ENCODE measurements at regions not wholly inside any gene's neighbourhood (a gene's known extent, or its start where the extent isn't known, plus 50 kb on each side); places are given as distances from the start of the nearest gene placed in this dataset.

- Histone ChIP-seq H3K4me1 (peaks cover 0 to 8% (median 0%) of the 10 kb centered on the region in 3 donors), H3K4me3 (no peak overlapping the region), H3K9me3 (no peaks in the 10 kb centered on the region), H3K27ac (no peak overlapping the region), H3K27me3 (no peaks in the 10 kb centered on the region), H3K36me3 (no peaks in the 10 kb centered on the region)
- no peak for TF ChIP-seq POLR2AphosphoS5 (IDR thresholded peaks at IDR 0.05)
- no peak for TF ChIP-seq EP300 (IDR thresholded peaks at IDR 0.05)
- no peak for TF ChIP-seq POLR2A (IDR thresholded peaks at IDR 0.05)
- no peak for ATAC-seq
- 64 to 80% methylated on average over 3 of the region's 3 CpGs for WGBS, 2 donors (ENCODE audit: low coverage in 1 of 2)
These were observed 339.5 kb upstream of the CADM1 start for GRCh38 chr11:115843685-115844084.

- 30% methylated on average over 1 of the region's 1 CpG; no CpG with 5 or more reads in 1 of the 2 donors for WGBS, 2 donors (ENCODE audit: low coverage in 1 of 2)
- Histone ChIP-seq H3K4me1 (peaks cover 0 to 2% (median 0%) of the 10 kb centered on the region in 3 donors), H3K36me3 (no peaks in the 10 kb centered on the region), H3K27me3 (no peaks in the 10 kb centered on the region), H3K9me3 (no peaks in the 10 kb centered on the region), H3K27ac (no peak overlapping the region), H3K4me3 (no peak overlapping the region)
- TF ChIP-seq EP300 (IDR thresholded peaks at IDR 0.05) (no peak), CTCF (IDR thresholded peaks at IDR 0.05) (no peak), POLR2A (IDR thresholded peaks at IDR 0.05) (no peak), POLR2AphosphoS5 (IDR thresholded peaks at IDR 0.05) (no peak)
- ATAC-seq = no peak
These were observed 338.9 kb upstream of the CADM1 start for GRCh38 chr11:115843111-115843510.

- Histone ChIP-seq H3K27ac (no peak overlapping the region), H3K36me3 (no peaks in the 10 kb centered on the region), H3K9me3 (peaks cover 0 to 27% (median 0%) of the 10 kb centered on the region in 3 donors), H3K27me3 (no peaks in the 10 kb centered on the region), H3K4me3 (no peak overlapping the region), H3K4me1 (no peaks in the 10 kb centered on the region)
- ATAC-seq = no peak
- 88 to 100% methylated on average over 1 of the region's 1 CpG for WGBS, 2 donors (ENCODE audit: low coverage in 1 of 2)
- TF ChIP-seq CTCF (IDR thresholded peaks at IDR 0.05) = no peak
- no peak for TF ChIP-seq POLR2AphosphoS5 (IDR thresholded peaks at IDR 0.05)
These were observed 315.8 kb upstream of the CADM1 start for GRCh38 chr11:115820026-115820425.

DNA sequence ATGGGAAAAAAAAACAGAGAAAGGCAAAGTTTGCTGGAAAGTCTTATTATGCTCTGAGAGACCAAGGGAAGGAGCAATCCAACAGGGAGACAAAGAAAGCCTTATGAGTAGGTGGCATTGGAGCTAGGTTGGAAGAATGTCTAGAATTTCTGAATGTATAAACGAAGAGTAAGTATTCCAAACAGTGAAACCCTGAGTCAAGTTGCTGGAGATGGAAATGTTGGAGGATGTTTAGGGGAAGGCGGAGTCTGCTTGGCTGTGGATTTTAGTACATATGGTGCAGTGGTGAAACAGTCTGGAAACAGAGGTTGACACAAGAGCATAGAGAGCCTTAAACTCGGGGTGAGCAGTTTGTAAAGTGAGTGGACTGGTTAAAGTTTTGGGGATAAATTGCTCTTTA, 314.8 kb upstream of the CADM1 start:
- WGBS, 2 donors (ENCODE audit: low coverage in 1 of 2) = 42 to 57% methylated on average over 3 of the region's 3 CpGs
- H3K27ac ChIP-seq = no peak overlapping the region
- no peaks in the 10 kb centered on the region for H3K4me1 ChIP-seq
- H3K36me3 ChIP-seq = no peaks in the 10 kb centered on the region
- no peak overlapping the region for H3K4me3 ChIP-seq
- TF ChIP-seq POLR2AphosphoS5 (IDR thresholded peaks at IDR 0.05) (no peak), POLR2A (IDR thresholded peaks at IDR 0.05) (no peak), EP300 (IDR thresholded peaks at IDR 0.05) (no peak), CTCF (IDR thresholded peaks at IDR 0.05) (no peak)
- no peak for ATAC-seq
- no peaks in the 10 kb centered on the region for H3K27me3 ChIP-seq
- peaks cover 0 to 27% (median 0%) of the 10 kb centered on the region in 3 donors for H3K9me3 ChIP-seq

- H3K27ac ChIP-seq = no peak overlapping the region
- H3K27me3 ChIP-seq = no peaks in the 10 kb centered on the region
- WGBS, 2 donors (ENCODE audit: low coverage in 1 of 2) = 34 to 44% methylated on average over 4 to 6 of the region's 6 CpGs
- no peak overlapping the region for H3K4me3 ChIP-seq
- peaks cover 0 to 27% (median 0%) of the 10 kb centered on the region in 3 donors for H3K9me3 ChIP-seq
- ATAC-seq = no peak
- no peak for TF ChIP-seq POLR2A (IDR thresholded peaks at IDR 0.05)
- TF ChIP-seq CTCF (IDR thresholded peaks at IDR 0.05) = no peak
- no peak for TF ChIP-seq EP300 (IDR thresholded peaks at IDR 0.05)
- no peak for TF ChIP-seq POLR2AphosphoS5 (IDR thresholded peaks at IDR 0.05)
- H3K36me3 ChIP-seq = no peaks in the 10 kb centered on the region
- H3K4me1 ChIP-seq = no peaks in the 10 kb centered on the region
These were observed 313.7 kb upstream of the CADM1 start for GRCh38 chr11:115817844-115818468.

Measured in gastroesophageal sphincter (tissue), 4 donors.